IMR-90 (cell line): ENCODE measurements at regions not wholly inside any gene's neighbourhood (a gene's known extent, or its start where the extent isn't known, plus 50 kb on each side); places are given as distances from the start of the nearest gene placed in this dataset.

Experiments
- ATAC-seq: fragments of 200-7000 bp; cut with Tn5 transposase; 2 replicates; pipeline ENCODE4 v1.9.1; 2020; ENCODE audit warnings: low read depth, mild to moderate bottlenecking, moderate library complexity
- BruUV-seq: library from RNA; stranded (reverse); fragments of 400-500 nt; replicated peaks from 2 replicates; lab custom pipeline; 2021; lab: Mats Ljungman, UMichigan
- CTCF ChIA-PET: fragments of 300-600 bp; formaldehyde crosslinking; extraction: SDS; loops from one replicate; lab custom pipeline; 2021; ENCODE audit warnings: antibody characterized with exemption; lab: Yijun Ruan, JAX
- POLR2A ChIA-PET: fragments of 300-600 bp; sonication (Branson Sonifier 250); formaldehyde crosslinking; loops from one replicate; lab custom pipeline; 2022; ENCODE audit warnings: antibody characterized with exemption; ENCODE audit not compliant: unreplicated experiment; lab: Charles Lee
- DNase-seq: peaks from one replicate; pipeline ENCODE4 v3.0.0; 2013
- H2AFZ ChIP-seq: replicated peaks from 2 replicates; pipeline ENCODE3; 2013; ENCODE audit warnings: low read length, mild to moderate bottlenecking; ENCODE audit not compliant: poor library complexity
- H2AK5ac ChIP-seq: 2 replicates; pipeline ENCODE4 v1.6.1; 2013; ENCODE audit warnings: low read depth, low read length, inconsistent platforms
- H2AK9ac ChIP-seq: replicated peaks from 2 replicates; pipeline ENCODE3; 2013; ENCODE audit warnings: mild to moderate bottlenecking, low read depth, low read length, moderate library complexity; ENCODE audit not compliant: poor library complexity
- H2BK120ac ChIP-seq: 2 replicates; pipeline ENCODE4 v1.6.1; 2013; ENCODE audit warnings: low read depth, low read length, inconsistent platforms
- H2BK15ac ChIP-seq: 3 replicates; pipeline ENCODE4 v1.6.1; 2013; ENCODE audit warnings: low read depth, low read length, inconsistent platforms
- H2BK20ac ChIP-seq: 2 replicates; pipeline ENCODE4 v1.6.1; 2013; ENCODE audit warnings: low read depth, mild to moderate bottlenecking, inconsistent platforms, low read length, moderate library complexity
- H2BK5ac ChIP-seq: 2 replicates; pipeline ENCODE4 v1.6.1; 2013; ENCODE audit warnings: mild to moderate bottlenecking, low read depth, low read length, inconsistent platforms; ENCODE audit not compliant: poor library complexity, severe bottlenecking
- H3K14ac ChIP-seq: replicated peaks from 2 replicates; pipeline ENCODE4 v1.6.1; 2013; ENCODE audit warnings: low read depth, low read length, inconsistent platforms
- H3K18ac ChIP-seq: 2 replicates; pipeline ENCODE4 v1.6.1; 2013; ENCODE audit warnings: low read depth, low read length, control low read depth
- H3K23ac ChIP-seq: 2 replicates; pipeline ENCODE4 v1.6.1; 2013; ENCODE audit warnings: low read depth, low read length, inconsistent platforms
- H3K27ac ChIP-seq: 2 replicates; pipeline ENCODE4 v1.5.1; 2013; ENCODE audit warnings: mild to moderate bottlenecking, control low read depth, low read length; ENCODE audit not compliant: insufficient read depth
- H3K27me3 ChIP-seq: 2 replicates; pipeline ENCODE4 v1.6.1; 2013; ENCODE audit warnings: low read length; ENCODE audit not compliant: control insufficient read depth, insufficient read depth
- H3K36me3 ChIP-seq: 2 replicates; pipeline ENCODE4 v1.6.1; 2013; ENCODE audit warnings: low read length, mixed read lengths; ENCODE audit not compliant: control insufficient read depth, insufficient read depth
- H3K4ac ChIP-seq: 2 replicates; pipeline ENCODE4 v1.6.1; 2013; ENCODE audit warnings: low read depth, low read length, inconsistent platforms
- H3K4me1 ChIP-seq: 2 replicates; pipeline ENCODE4 v1.6.1; 2013; ENCODE audit warnings: low read length, mixed read lengths; ENCODE audit not compliant: control insufficient read depth, insufficient read depth
- H3K4me2 ChIP-seq: 2 replicates; pipeline ENCODE4 v1.6.1; 2013; ENCODE audit warnings: low read depth, mild to moderate bottlenecking, control low read depth, low read length, moderate library complexity
- H3K4me3 ChIP-seq: 2 replicates; pipeline ENCODE4 v1.5.1; 2013; ENCODE audit warnings: low read depth, mild to moderate bottlenecking, control low read depth, low read length, moderate library complexity; ENCODE audit not compliant: insufficient read depth
- H3K56ac ChIP-seq: 2 replicates; pipeline ENCODE4 v1.6.1; 2013; ENCODE audit warnings: low read length, inconsistent platforms; ENCODE audit not compliant: insufficient read depth; ENCODE audit errors: extremely low read depth
- H3K79me1 ChIP-seq, 2 experiments: 2 replicates each; pipeline ENCODE4 v1.6.1; 2013; ENCODE audit warnings: low read length in 2 of 2, inconsistent platforms in 1 of 2, low read depth in 1 of 2
- H3K9ac ChIP-seq: 2 replicates; pipeline ENCODE4 v1.6.1; 2013; ENCODE audit warnings: low read depth, low read length, control low read depth
- H3K9me1 ChIP-seq: 2 replicates; pipeline ENCODE4 v1.6.1; 2013; ENCODE audit warnings: low read length, inconsistent platforms; ENCODE audit not compliant: insufficient read depth
- H3K9me3 ChIP-seq: 2 replicates; pipeline ENCODE4 v1.6.1; 2013; ENCODE audit warnings: low read length; ENCODE audit not compliant: control insufficient read depth, insufficient read depth
- H4K20me1 ChIP-seq: 2 replicates; pipeline ENCODE4 v1.6.1; 2013; ENCODE audit warnings: low read length, inconsistent platforms; ENCODE audit not compliant: insufficient read depth
- H4K5ac ChIP-seq: 2 replicates; pipeline ENCODE4 v1.6.1; 2013; ENCODE audit warnings: mild to moderate bottlenecking, low read depth, low read length, control low read depth
- H4K8ac ChIP-seq, 2 experiments: 2 replicates each; pipeline ENCODE4 v1.6.1; 2013; ENCODE audit warnings: low read depth in 2 of 2, low read length in 2 of 2, control low read depth in 1 of 2, inconsistent platforms in 1 of 2
- H4K91ac ChIP-seq: 2 replicates; pipeline ENCODE4 v1.6.1; 2013; ENCODE audit warnings: low read depth, low read length, inconsistent platforms; ENCODE audit not compliant: insufficient read depth
- BHLHE40 ChIP-seq: fragments of 150-350 bp; IDR thresholded peaks from 2 replicates; pipeline ENCODE4 v1.6.1; 2016; ENCODE audit warnings: mild to moderate bottlenecking, low read depth, low read length
- FOS ChIP-seq: fragments of 150-350 bp; IDR thresholded peaks from 2 replicates; pipeline ENCODE4 v1.6.1; 2016; ENCODE audit warnings: low read depth, low read length
- MAFK ChIP-seq: IDR thresholded peaks from 2 replicates; pipeline ENCODE4 v1.6.1; 2012; ENCODE audit warnings: low read depth, low read length, improper control_type of control experiment
- MXI1 ChIP-seq: IDR thresholded peaks from 2 replicates; pipeline ENCODE4 v1.6.1; 2012; ENCODE audit warnings: low read depth, mild to moderate bottlenecking, low read length, moderate library complexity, borderline replicate concordance
- NFE2L2 ChIP-seq: fragments of 150-350 bp; IDR thresholded peaks from 2 replicates; pipeline ENCODE4 v1.6.1; 2016; ENCODE audit warnings: low read depth, mild to moderate bottlenecking, low read length
- POLR2A ChIP-seq: IDR thresholded peaks from 2 replicates; pipeline ENCODE4 v1.6.1; 2012; ENCODE audit warnings: mild to moderate bottlenecking, low read depth, low read length
- RCOR1 ChIP-seq: IDR thresholded peaks from 2 replicates; pipeline ENCODE4 v1.6.1; 2012; ENCODE audit warnings: mild to moderate bottlenecking, low read length, improper control_type of control experiment; ENCODE audit not compliant: insufficient replicate concordance
- SMC3 ChIP-seq: fragments of 150-350 bp; IDR thresholded peaks from 2 replicates; pipeline ENCODE4 v1.6.1; 2016; ENCODE audit warnings: low read depth, mild to moderate bottlenecking, antibody characterized with exemption, low read length, moderate library complexity
- WGBS, 2 experiments: methylation state at CpG; one replicate each; pipeline versions ENCODE4 v1.1.5 to v1.1.7; 2013; ENCODE audit warnings: missing lambda C conversion rate in 2 of 2; ENCODE audit not compliant: insufficient read length in 1 of 2; ENCODE audit errors: extremely low coverage in 2 of 2; 5-methylcytosine and 5-hydroxymethylcytosine counted together
- dilution Hi-C: fragments of 300-500 bp; cut with HindIII; formaldehyde crosslinking; loops from one replicate; pipeline ENCODE4 v1.14.3; 2018; ENCODE audit warnings: low sequenced_read_pairs; ENCODE audit not compliant: unreplicated experiment
- in situ Hi-C: fragments of 300-500 bp; cut with MboI; formaldehyde crosslinking; loops from 3 replicates; pipeline ENCODE4 v1.14.3; 2019; ENCODE audit warnings: low sequenced_read_pairs, inconsistent platforms, mixed read lengths
- intact Hi-C: fragments of 100-400 bp; cut with micrococcal nuclease; formaldehyde crosslinking; loops from 2 replicates; pipeline ENCODE4 v1.10.0; 2022
- TF ChIP-seq, protein P1 (sequence below): conservative IDR thresholded peaks from 2 replicates; pipeline ENCODE4 v1.5.1; 2012; ENCODE audit warnings: mild to moderate bottlenecking, low read depth, low read length, improper control_type of control experiment
- TF ChIP-seq, protein P2 (sequence below): fragments of 150-350 bp; IDR thresholded peaks from 2 replicates; pipeline ENCODE4 v1.6.1; 2017; ENCODE audit warnings: mild to moderate bottlenecking, antibody characterized with exemption, low read length, low read depth

DNA sequence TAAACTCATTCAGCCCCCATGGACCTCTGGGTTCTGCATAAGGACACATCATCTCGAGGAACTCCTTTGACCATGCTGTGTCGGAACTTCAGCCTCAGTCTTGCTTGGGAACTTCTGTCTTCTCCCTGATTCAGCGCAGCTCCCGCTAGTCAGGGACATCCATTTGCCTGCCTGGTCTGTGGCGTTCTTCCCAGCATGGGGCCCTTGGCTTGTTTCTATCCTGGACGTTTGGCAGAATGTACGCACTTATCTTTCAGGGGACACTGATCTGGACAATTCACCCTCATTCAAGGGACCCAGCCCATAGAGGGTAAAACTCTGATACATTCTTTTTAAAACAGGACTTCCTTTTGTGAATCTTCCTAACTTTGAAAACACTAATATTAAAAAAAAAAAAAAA, 75.8 kb upstream of the WIPF1 start:
- dilution Hi-C loops (no loop called here), intact Hi-C loops (no loop called here), in situ Hi-C loops (no loop called here)
- DNase-seq: no peak
- Histone ChIP-seq H3K9me3 (no peaks in the 10 kb centered on the region; the same call in 1 of the 2 replicates), H3K18ac (no peak overlapping the region), H3K9me1 (peaks cover 8% of the 10 kb centered on the region), H3K9ac (no peak overlapping the region), H2BK20ac (no peak overlapping the region), H3K27ac (no peak overlapping the region), H3K4ac (no peak overlapping the region), H2BK5ac (no peak overlapping the region), H3K4me2 (no peak overlapping the region), H4K8ac (no peak overlapping the region), H3K14ac (no peak overlapping the region), H4K20me1 (peaks cover 3% of the 10 kb centered on the region; the same call in 1 of the 2 replicates), H3K4me3 (no peak overlapping the region), H2AFZ (no peak overlapping the region), H2AK5ac (no peak overlapping the region), H3K23ac (no peak overlapping the region), H4K91ac (no peak overlapping the region), H3K56ac (no peak overlapping the region), H2AK9ac (no peak overlapping the region), H2BK15ac (no peak overlapping the region), H3K36me3 (peaks cover 6% of the 10 kb centered on the region), H3K79me1 (peaks cover 26 to 40% of the 10 kb centered on the region in 2 experiments), H2BK120ac (no peak overlapping the region), H4K5ac (no peak overlapping the region), H3K27me3 (no peaks in the 10 kb centered on the region), H3K4me1 (no peaks in the 10 kb centered on the region)
- WGBS, 2 experiments: 77% methylated on average over 4 of the region's 7 CpGs; no CpG with 5 or more reads in 1 of the 2 experiments
- POLR2A ChIA-PET: no interaction called here
- CTCF ChIA-PET: no interaction called here
- BruUV-seq: no TSS peak
- ATAC-seq: no peak
- TF ChIP-seq RCOR1: no peak
- no peak for TF ChIP-seq FOS
- no peak for TF ChIP-seq POLR2A
- TF ChIP-seq, protein P1, sequence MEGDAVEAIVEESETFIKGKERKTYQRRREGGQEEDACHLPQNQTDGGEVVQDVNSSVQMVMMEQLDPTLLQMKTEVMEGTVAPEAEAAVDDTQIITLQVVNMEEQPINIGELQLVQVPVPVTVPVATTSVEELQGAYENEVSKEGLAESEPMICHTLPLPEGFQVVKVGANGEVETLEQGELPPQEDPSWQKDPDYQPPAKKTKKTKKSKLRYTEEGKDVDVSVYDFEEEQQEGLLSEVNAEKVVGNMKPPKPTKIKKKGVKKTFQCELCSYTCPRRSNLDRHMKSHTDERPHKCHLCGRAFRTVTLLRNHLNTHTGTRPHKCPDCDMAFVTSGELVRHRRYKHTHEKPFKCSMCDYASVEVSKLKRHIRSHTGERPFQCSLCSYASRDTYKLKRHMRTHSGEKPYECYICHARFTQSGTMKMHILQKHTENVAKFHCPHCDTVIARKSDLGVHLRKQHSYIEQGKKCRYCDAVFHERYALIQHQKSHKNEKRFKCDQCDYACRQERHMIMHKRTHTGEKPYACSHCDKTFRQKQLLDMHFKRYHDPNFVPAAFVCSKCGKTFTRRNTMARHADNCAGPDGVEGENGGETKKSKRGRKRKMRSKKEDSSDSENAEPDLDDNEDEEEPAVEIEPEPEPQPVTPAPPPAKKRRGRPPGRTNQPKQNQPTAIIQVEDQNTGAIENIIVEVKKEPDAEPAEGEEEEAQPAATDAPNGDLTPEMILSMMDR: no peak
- no peak for TF ChIP-seq SMC3
- TF ChIP-seq MXI1: no peak
- no peak for TF ChIP-seq BHLHE40
- TF ChIP-seq NFE2L2: no peak
- no peak for TF ChIP-seq MAFK
- TF ChIP-seq, protein P2, sequence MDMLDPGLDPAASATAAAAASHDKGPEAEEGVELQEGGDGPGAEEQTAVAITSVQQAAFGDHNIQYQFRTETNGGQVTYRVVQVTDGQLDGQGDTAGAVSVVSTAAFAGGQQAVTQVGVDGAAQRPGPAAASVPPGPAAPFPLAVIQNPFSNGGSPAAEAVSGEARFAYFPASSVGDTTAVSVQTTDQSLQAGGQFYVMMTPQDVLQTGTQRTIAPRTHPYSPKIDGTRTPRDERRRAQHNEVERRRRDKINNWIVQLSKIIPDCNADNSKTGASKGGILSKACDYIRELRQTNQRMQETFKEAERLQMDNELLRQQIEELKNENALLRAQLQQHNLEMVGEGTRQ: no peak
